Vagina (tissue), 2 donors: ENCODE measurements at regions not wholly inside any gene's neighbourhood (a gene's known extent, or its start where the extent isn't known, plus 50 kb on each side); places are given as distances from the start of the nearest gene placed in this dataset.
"Not testable (repeated sequence)": the region's sequence is repeated elsewhere in the genome, so short reads cannot be mapped to it uniquely, and the experiment has no call there.

Experiments used
- DNase-seq, 2 donors: peaks; one replicate each; pipeline ENCODE4 v3.0.0-alpha.2; 2017; ENCODE audit errors: extremely low spot score in 2 of 2
- H3K27ac ChIP-seq: fragments of 200-600 bp; sonication (generic); one replicate; pipeline ENCODE4 v1.5.1; 2019
- H3K27me3 ChIP-seq: fragments of 200-600 bp; sonication (generic); one replicate; pipeline ENCODE4 v1.5.1; 2019
- H3K36me3 ChIP-seq, 2 donors: fragments of 200-600 bp; sonication (generic); one replicate each; pipeline ENCODE4 v1.5.1; 2017 to 2019
- H3K4me1 ChIP-seq: fragments of 200-600 bp; sonication (generic); one replicate; pipeline ENCODE4 v1.5.1; 2019
- H3K4me3 ChIP-seq, 2 donors: fragments of 200-600 bp; sonication (generic); 1 replicate in 1 of 2; 2 replicates in 1 of 2; pipeline ENCODE4 v1.5.1; 2016 to 2019
- H3K9me3 ChIP-seq: fragments of 200-600 bp; sonication (generic); one replicate; pipeline ENCODE4 v1.5.1; 2019
- CTCF ChIP-seq, 3 experiments: fragments of 450-650 bp in 2 of 3; fragments of 200-600 bp in 1 of 3; sonication (generic) in 1 of 3; IDR thresholded peaks; one replicate each; pipeline ENCODE4 v1.5.1; 2017 to 2019; ENCODE audit warnings: antibody characterized with exemption in 3 of 3, mild to moderate bottlenecking in 2 of 3, moderate library complexity in 2 of 3
- POLR2A ChIP-seq, 2 donors: fragments of 450-650 bp; IDR thresholded peaks; one replicate each; pipeline ENCODE4 v1.6.1; 2017; ENCODE audit warnings: antibody characterized with exemption in 2 of 2, mild to moderate bottlenecking in 2 of 2, moderate library complexity in 2 of 2
- POLR2AphosphoS5 ChIP-seq, 2 donors: sonication (generic); formaldehyde crosslinking; IDR thresholded peaks; one replicate each; pipeline ENCODE4 v1.9.0; 2017; ENCODE audit warnings: antibody characterized with exemption in 2 of 2, mild to moderate bottlenecking in 2 of 2, low read depth in 1 of 2; ENCODE audit not compliant: insufficient read depth in 1 of 2
- intact Hi-C: fragments of 100-400 bp; cut with DNase I; formaldehyde crosslinking; loops from one replicate; pipeline ENCODE4 v1.15.1; 2023

- Histone ChIP-seq H3K27ac (no peak overlapping the region), H3K9me3 (no peaks in the 10 kb centered on the region), H3K27me3 (no peaks in the 10 kb centered on the region), H3K4me1 (no peaks in the 10 kb centered on the region), H3K36me3 (peaks cover 0 to 3% of the 10 kb centered on the region in 2 donors), H3K4me3 (no peak overlapping the region)
- no peak for DNase-seq
- TF ChIP-seq POLR2A (IDR thresholded peaks at IDR 0.05) (no peak), POLR2AphosphoS5 (IDR thresholded peaks at IDR 0.05; ENCODE audit: insufficient read depth in 1 of 2, low read depth in 1 of 2) (no peak), CTCF (IDR thresholded peaks at IDR 0.05) (no peak)
- intact Hi-C loops = no loop called here
These were observed 262.9 kb upstream of the RBMS1 start for GRCh38 chr2:160756481-160756880.

- intact Hi-C loops, DNase-seq: not testable (repeated sequence)
These were observed 269.0 kb upstream of the RBMS1 start for GRCh38 chr2:160762493-160763128.

GRCh38 chr2:160783474-160783873 is 289.9 kb upstream of the RBMS1 start:
- Histone ChIP-seq H3K27ac (no peak overlapping the region), H3K4me1 (no peaks in the 10 kb centered on the region), H3K9me3 (no peaks in the 10 kb centered on the region), H3K36me3 (no peaks in the 10 kb centered on the region), H3K4me3 (no peak overlapping the region), H3K27me3 (no peaks in the 10 kb centered on the region)
- TF ChIP-seq CTCF (IDR thresholded peaks at IDR 0.05) (no peak), POLR2AphosphoS5 (IDR thresholded peaks at IDR 0.05; ENCODE audit: insufficient read depth in 1 of 2, low read depth in 1 of 2) (no peak), POLR2A (IDR thresholded peaks at IDR 0.05) (no peak)
- intact Hi-C loops = no loop called here
- DNase-seq = no peak

More at GRCh38 chr2:160762493-160763128, 269.0 kb upstream of the RBMS1 start:
- not testable (repeated sequence) for H3K27me3 ChIP-seq, H3K9me3 ChIP-seq, H3K36me3 ChIP-seq, H3K4me3 ChIP-seq, H3K4me1 ChIP-seq, H3K27ac ChIP-seq

DNA sequence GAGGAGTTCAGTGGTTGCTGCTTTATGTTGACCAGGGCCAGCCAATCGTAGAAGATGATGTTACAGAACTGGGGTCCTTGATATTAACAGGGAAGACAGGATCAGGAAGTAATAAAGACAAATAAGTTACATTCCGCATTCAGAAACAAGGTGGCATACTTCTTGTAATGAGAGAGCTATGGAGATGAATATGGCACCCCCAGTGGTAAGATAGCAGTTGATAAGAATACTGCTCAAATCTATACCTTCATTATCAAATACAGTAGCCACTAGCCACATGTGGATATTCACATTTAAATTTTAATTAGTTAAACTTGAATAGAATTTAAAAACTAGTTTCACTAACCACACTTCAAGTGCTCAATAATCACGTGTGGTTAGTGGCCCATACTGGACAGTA is 290.4 kb upstream of the RBMS1 start:
- intact Hi-C loops = no loop called here
- no peaks in the 10 kb centered on the region for H3K9me3 ChIP-seq
- H3K4me1 ChIP-seq = no peaks in the 10 kb centered on the region
- H3K4me3 ChIP-seq = no peak overlapping the region
- DNase-seq = no peak
- no peaks in the 10 kb centered on the region for H3K27me3 ChIP-seq
- no peak overlapping the region for H3K27ac ChIP-seq
- H3K36me3 ChIP-seq = no peaks in the 10 kb centered on the region
- no peak for TF ChIP-seq POLR2AphosphoS5 (IDR thresholded peaks at IDR 0.05; ENCODE audit: insufficient read depth in 1 of 2, low read depth in 1 of 2)
- TF ChIP-seq CTCF (IDR thresholded peaks at IDR 0.05) = no peak
- no peak for TF ChIP-seq POLR2A (IDR thresholded peaks at IDR 0.05)

GRCh38 chr2:160790738-160791137 is 297.1 kb upstream of the RBMS1 start:
- TF ChIP-seq POLR2AphosphoS5 (IDR thresholded peaks at IDR 0.05; ENCODE audit: insufficient read depth in 1 of 2, low read depth in 1 of 2) = no peak
- TF ChIP-seq CTCF (IDR thresholded peaks at IDR 0.05) = no peak
- no peak for TF ChIP-seq POLR2A (IDR thresholded peaks at IDR 0.05)

More at GRCh38 chr2:160790738-160791137, 297.1 kb upstream of the RBMS1 start:
- DNase-seq = no peak
- intact Hi-C loops = no loop called here
- H3K9me3 ChIP-seq = no peaks in the 10 kb centered on the region
- no peaks in the 10 kb centered on the region for H3K27me3 ChIP-seq
- H3K36me3 ChIP-seq = no peaks in the 10 kb centered on the region
- no peak overlapping the region for H3K4me3 ChIP-seq
- H3K4me1 ChIP-seq = no peaks in the 10 kb centered on the region
- no peak overlapping the region for H3K27ac ChIP-seq
